ENCODE measurements at regions not wholly inside any gene's neighbourhood (a gene's known extent, or its start where the extent isn't known, plus 50 kb on each side); places are given as distances from the start of the nearest gene placed in this dataset.
A peak's percentile ranks its signal among the peaks of the same experiment; 100 is the strongest.

DNA sequence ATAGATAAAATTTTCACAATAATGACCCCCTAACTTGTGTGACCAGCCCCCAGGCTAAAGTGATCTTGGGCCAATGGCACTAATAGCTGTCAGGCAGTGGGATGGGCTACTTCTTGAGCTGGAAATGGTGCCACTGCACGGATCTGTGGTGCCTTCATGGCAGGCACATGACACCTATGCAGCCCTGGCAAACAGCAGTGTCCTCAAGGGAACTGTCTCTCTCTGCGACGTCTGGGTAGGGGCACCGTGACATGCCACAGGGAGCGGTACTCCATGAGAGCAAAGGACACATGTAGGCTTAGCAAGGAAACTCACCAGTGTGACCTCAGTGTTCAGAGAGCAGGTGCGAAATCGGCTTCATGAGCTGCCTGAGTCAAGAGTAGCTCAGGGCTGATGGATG is 161.7 kb upstream of the TWIST2 start:
- in situ Hi-C loops (cut with MboI) = loop anchor here (10.0 kb wide), 1 partner anchor 99 kb away; no protein-coding TSS in a partner anchor
- H3K27ac ChIP-seq = peak overlapping the region; percentile 94
- H3K9me3 ChIP-seq (ENCODE audit: low read depth) = no peaks in the 10 kb centered on the region
- no peak overlapping the region for H3K4me3 ChIP-seq
- H3K36me3 ChIP-seq (ENCODE audit: low read depth) = no peaks in the 10 kb centered on the region
- TF ChIP-seq EZH2 (IDR thresholded peaks at IDR 0.05; ENCODE audit: insufficient read depth, poor library complexity, severe bottlenecking) = no peak
- no peak for TF ChIP-seq EZH2phosphoT487 (IDR thresholded peaks at IDR 0.05; ENCODE audit: insufficient read depth, low read depth)
- peaks cover 55% of the 10 kb centered on the region for H3F3A ChIP-seq (ENCODE audit: insufficient read depth)
- no peaks in the 10 kb centered on the region for H4K20me1 ChIP-seq (ENCODE audit: insufficient read depth)
- no peak for DNase-seq
- H3K9me2 ChIP-seq (ENCODE audit: insufficient read depth) = no peaks in the 10 kb centered on the region
- H3K4me2 ChIP-seq (ENCODE audit: unreplicated experiment) = no peak overlapping the region
- peak overlapping the region; percentile 69; the same call in 1 of the 2 replicates for H3K9ac ChIP-seq
- H3K79me2 ChIP-seq (ENCODE audit: insufficient read depth) = peaks cover 6% of the 10 kb centered on the region; the same call in 1 of the 2 replicates
- H2AFZ ChIP-seq = no peak overlapping the region
- no peaks in the 10 kb centered on the region for H3K27me3 ChIP-seq (replicated peaks; ENCODE audit: insufficient read depth)
- 89% methylated on average over 7 of the region's 7 CpGs for WGBS, 2 experiments (ENCODE audit: low coverage in 1 of 2, low lambda C conversion rate in 2 of 2, missing lambda C conversion rate in 2 of 2)
- peaks cover 61% of the 10 kb centered on the region for H3K4me1 ChIP-seq (ENCODE audit: insufficient read depth)

- Histone ChIP-seq H3K4me1 (ENCODE audit: insufficient read depth) (peaks cover 69% of the 10 kb centered on the region), H3K36me3 (ENCODE audit: low read depth) (no peaks in the 10 kb centered on the region), H3K79me2 (ENCODE audit: insufficient read depth) (peaks cover 6% of the 10 kb centered on the region; the same call in 1 of the 2 replicates), H3K4me2 (ENCODE audit: unreplicated experiment) (peak overlapping the region; percentile 16), H3F3A (ENCODE audit: insufficient read depth) (peaks cover 52% of the 10 kb centered on the region), H3K27ac (peak overlapping the region; percentile 95), H2AFZ (peak overlapping the region; percentile 16), H3K27me3 (replicated peaks; ENCODE audit: insufficient read depth) (no peaks in the 10 kb centered on the region), H3K4me3 (peak overlapping the region; percentile 45; the same call in 1 of the 2 replicates), H4K20me1 (ENCODE audit: insufficient read depth) (no peaks in the 10 kb centered on the region), H3K9me3 (ENCODE audit: low read depth) (no peaks in the 10 kb centered on the region), H3K9me2 (ENCODE audit: insufficient read depth) (no peaks in the 10 kb centered on the region), H3K9ac (peak overlapping the region; percentile 74)
- peak; percentile 95 for TF ChIP-seq EZH2phosphoT487 (IDR thresholded peaks at IDR 0.05; ENCODE audit: insufficient read depth, low read depth)
- TF ChIP-seq EZH2 (IDR thresholded peaks at IDR 0.05; ENCODE audit: insufficient read depth, poor library complexity, severe bottlenecking) = no peak
- 9 to 13% methylated on average over 24 of the region's 24 CpGs for WGBS, 2 experiments (ENCODE audit: low coverage in 1 of 2, low lambda C conversion rate in 2 of 2, missing lambda C conversion rate in 2 of 2)
- peak; percentile 90 for DNase-seq
- in situ Hi-C loops (cut with MboI) = loop anchor here (10.0 kb wide), 1 partner anchor 96 kb away; no protein-coding TSS in a partner anchor
Measured at GRCh38 chr2:238688193-238689153, 159.4 kb upstream of the TWIST2 start.

- Histone ChIP-seq H3K4me1 (ENCODE audit: insufficient read depth) (peaks cover 62% of the 10 kb centered on the region), H3K27ac (peak overlapping the region; percentile 95), H3F3A (ENCODE audit: insufficient read depth) (peaks cover 44% of the 10 kb centered on the region), H3K4me2 (ENCODE audit: unreplicated experiment) (peak overlapping the region; percentile 16), H2AFZ (peak overlapping the region; percentile 16), H3K27me3 (replicated peaks; ENCODE audit: insufficient read depth) (no peaks in the 10 kb centered on the region), H4K20me1 (ENCODE audit: insufficient read depth) (no peaks in the 10 kb centered on the region), H3K9me2 (ENCODE audit: insufficient read depth) (no peaks in the 10 kb centered on the region), H3K79me2 (ENCODE audit: insufficient read depth) (peaks cover 6% of the 10 kb centered on the region; the same call in 1 of the 2 replicates), H3K9ac (peak overlapping the region; percentile 74), H3K9me3 (ENCODE audit: low read depth) (no peaks in the 10 kb centered on the region), H3K4me3 (no peak overlapping the region), H3K36me3 (ENCODE audit: low read depth) (no peaks in the 10 kb centered on the region)
- WGBS, 2 experiments (ENCODE audit: low coverage in 1 of 2, low lambda C conversion rate in 2 of 2, missing lambda C conversion rate in 2 of 2) = 37 to 44% methylated on average over 2 of the region's 2 CpGs
- TF ChIP-seq EZH2phosphoT487 (IDR thresholded peaks at IDR 0.05; ENCODE audit: insufficient read depth, low read depth) = no peak
- no peak for TF ChIP-seq EZH2 (IDR thresholded peaks at IDR 0.05; ENCODE audit: insufficient read depth, poor library complexity, severe bottlenecking)
- peak; percentile 50 for DNase-seq
- in situ Hi-C loops (cut with MboI) = loop anchor here (10.0 kb wide), 1 partner anchor 95 kb away; no protein-coding TSS in a partner anchor
Measured at GRCh38 chr2:238689331-238689730, 158.6 kb upstream of the TWIST2 start.

DNA sequence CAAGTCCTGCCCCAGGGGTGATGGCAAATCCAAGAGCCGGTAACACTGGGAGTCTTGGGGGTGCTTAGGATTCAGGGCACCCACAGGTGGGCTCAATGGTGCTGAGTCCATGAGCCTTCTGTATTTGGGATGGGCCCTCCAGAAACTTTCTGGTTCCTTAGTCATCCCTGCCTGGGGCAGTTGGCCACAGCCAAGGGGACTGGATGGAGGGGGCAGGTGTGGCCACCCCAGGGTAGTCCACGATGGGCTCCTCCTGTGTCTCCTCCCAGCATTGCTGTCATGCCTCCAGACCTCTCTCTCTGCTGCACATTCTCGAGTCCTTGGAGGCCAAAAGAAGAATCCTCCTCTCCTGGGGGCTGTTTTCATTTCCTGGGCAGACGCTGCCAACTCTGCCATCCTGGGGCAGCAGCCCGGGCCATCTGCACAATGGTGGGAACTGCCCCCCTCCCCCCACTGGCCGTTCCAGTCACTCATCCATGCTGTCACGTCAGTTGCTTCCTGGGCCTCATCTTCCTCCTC is 158.0 kb upstream of the TWIST2 start:
- DNase-seq = peak; percentile 18
- H3K9ac ChIP-seq = no peak overlapping the region
- H3K9me2 ChIP-seq (ENCODE audit: insufficient read depth) = no peaks in the 10 kb centered on the region
- no peaks in the 10 kb centered on the region for H4K20me1 ChIP-seq (ENCODE audit: insufficient read depth)
- H3K4me1 ChIP-seq (ENCODE audit: insufficient read depth) = peaks cover 60% of the 10 kb centered on the region
- no peak for TF ChIP-seq EZH2 (IDR thresholded peaks at IDR 0.05; ENCODE audit: insufficient read depth, poor library complexity, severe bottlenecking)
- no peak for TF ChIP-seq EZH2phosphoT487 (IDR thresholded peaks at IDR 0.05; ENCODE audit: insufficient read depth, low read depth)
- no peaks in the 10 kb centered on the region for H3K9me3 ChIP-seq (ENCODE audit: low read depth)
- no peak overlapping the region for H3K4me2 ChIP-seq (ENCODE audit: unreplicated experiment)
- peak overlapping the region; percentile 95 for H3K27ac ChIP-seq
- H3K4me3 ChIP-seq = no peak overlapping the region
- in situ Hi-C loops (cut with MboI) = loop anchor here (10.0 kb wide), 1 partner anchor 95 kb away; no protein-coding TSS in a partner anchor
- no peak overlapping the region for H2AFZ ChIP-seq
- H3K36me3 ChIP-seq (ENCODE audit: low read depth) = no peaks in the 10 kb centered on the region
- 71 to 73% methylated on average over 7 of the region's 7 CpGs for WGBS, 2 experiments (ENCODE audit: low coverage in 1 of 2, low lambda C conversion rate in 2 of 2, missing lambda C conversion rate in 2 of 2)
- H3K79me2 ChIP-seq (ENCODE audit: insufficient read depth) = peaks cover 6% of the 10 kb centered on the region; the same call in 1 of the 2 replicates
- H3F3A ChIP-seq (ENCODE audit: insufficient read depth) = peaks cover 42% of the 10 kb centered on the region
- H3K27me3 ChIP-seq (replicated peaks; ENCODE audit: insufficient read depth) = no peaks in the 10 kb centered on the region

Data from GM23248 (cell line).